Subcutaneous abdominal adipose tissue (tissue), 5 donors: ENCODE measurements at regions not wholly inside any gene's neighbourhood (a gene's known extent, or its start where the extent isn't known, plus 50 kb on each side); places are given as distances from the start of the nearest gene placed in this dataset.
"Not testable (repeated sequence)": the region's sequence is repeated elsewhere in the genome, so short reads cannot be mapped to it uniquely, and the experiment has no call there.

Experiments used
- H3K27ac ChIP-seq: one replicate; pipeline ENCODE4 v1.7.0; 2013; ENCODE audit warnings: low read depth, mild to moderate bottlenecking, inconsistent platforms, low read length, moderate library complexity
- H3K27me3 ChIP-seq, 5 donors: one replicate each; pipeline ENCODE4 v1.7.0; 2013; ENCODE audit warnings: low read length in 5 of 5, inconsistent platforms in 1 of 5; ENCODE audit not compliant: control insufficient read depth in 5 of 5, insufficient read depth in 4 of 5
- H3K36me3 ChIP-seq, 5 donors: one replicate each; pipeline ENCODE4 v1.7.0; 2013; ENCODE audit warnings: low read length in 5 of 5; ENCODE audit not compliant: control insufficient read depth in 5 of 5, insufficient read depth in 5 of 5
- H3K4me1 ChIP-seq, 5 donors: one replicate each; pipeline ENCODE4 v1.7.0; 2013; ENCODE audit warnings: low read length in 5 of 5, mild to moderate bottlenecking in 3 of 5, moderate library complexity in 1 of 5; ENCODE audit not compliant: control insufficient read depth in 5 of 5, insufficient read depth in 5 of 5
- H3K4me3 ChIP-seq, 5 donors: one replicate each; pipeline ENCODE4 v1.7.0; 2013; ENCODE audit warnings: low read length in 5 of 5, low read depth in 1 of 5
- H3K9ac ChIP-seq, 5 donors: one replicate each; pipeline ENCODE4 v1.7.0; 2013; ENCODE audit warnings: low read length in 5 of 5, mild to moderate bottlenecking in 4 of 5, moderate library complexity in 3 of 5
- H3K9me3 ChIP-seq, 5 donors: one replicate each; pipeline ENCODE4 v1.7.0; 2013; ENCODE audit warnings: low read length in 5 of 5; ENCODE audit not compliant: control insufficient read depth in 5 of 5
- donor health status: healthy.
- donor health status: healthy.
- donor health status: healthy.
- donor health status: healthy.
- donor health status: healthy.

DNA sequence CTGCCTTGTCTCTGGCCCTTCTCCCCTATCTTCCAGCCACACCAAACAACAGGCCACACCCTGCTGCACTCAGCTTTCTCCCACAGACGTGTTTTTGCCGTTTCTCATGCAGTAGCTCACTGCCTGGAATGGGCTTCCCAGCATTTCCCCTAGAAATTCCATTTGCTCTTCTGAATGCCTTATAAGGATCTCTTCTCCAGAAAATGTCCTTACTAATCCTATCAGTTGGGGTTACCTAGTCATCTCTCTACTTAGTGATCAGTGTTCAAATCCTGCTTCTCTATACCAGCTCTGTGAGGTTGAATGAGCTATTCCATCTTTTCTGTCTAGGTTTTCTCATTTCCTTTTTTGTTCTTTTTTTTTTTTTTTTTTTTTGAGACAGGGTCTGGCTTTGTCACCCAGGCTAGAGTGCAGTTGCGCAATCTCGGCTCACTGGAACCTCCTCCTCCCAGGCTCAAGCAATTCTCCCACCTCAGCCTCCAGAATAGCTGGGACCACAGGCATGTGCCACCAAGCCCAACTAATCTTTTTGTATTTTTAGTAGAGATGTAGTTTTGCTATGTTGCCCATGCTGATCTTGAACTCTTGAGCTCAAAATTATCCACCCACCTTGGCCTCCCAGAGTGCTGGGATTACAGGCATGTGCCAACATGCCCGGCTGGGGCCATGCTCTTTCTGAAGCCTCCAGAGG lies 98.2 kb upstream of the CHD2 start:
- peaks cover 13 to 31% (median 20%) of the 10 kb centered on the region in 5 donors for H3K4me1 ChIP-seq

DNA sequence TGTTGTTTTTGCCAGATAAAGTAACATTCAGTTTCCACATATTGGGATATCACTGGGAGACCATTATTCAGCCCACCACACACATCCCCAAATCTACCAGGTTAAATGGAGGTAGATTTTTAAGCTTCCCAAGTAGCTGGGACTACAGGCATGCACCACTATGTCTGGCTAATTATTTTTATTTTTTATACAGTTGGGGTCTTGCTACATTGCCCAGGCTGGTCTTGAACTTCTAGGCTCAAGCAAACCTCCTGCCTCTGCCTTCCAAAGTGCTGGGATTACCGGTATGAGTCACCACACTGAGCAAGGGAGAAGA lies 96.6 kb upstream of the CHD2 start:
- H3K9me3 ChIP-seq = no peaks in the 10 kb centered on the region
- H3K36me3 ChIP-seq = no peaks in the 10 kb centered on the region
- H3K4me1 ChIP-seq = peaks cover 10 to 40% (median 26%) of the 10 kb centered on the region in 5 donors
- H3K27ac ChIP-seq = peak overlapping the region; percentile 77
- H3K9ac ChIP-seq = peak overlapping the region in 3 of 5 donors; percentile 31 to 42 (median 39)
- no peak overlapping the region for H3K4me3 ChIP-seq
- no peaks in the 10 kb centered on the region for H3K27me3 ChIP-seq

More for the DNA sequence above, 98.2 kb upstream of the CHD2 start:
- Histone ChIP-seq H3K9me3 (no peaks in the 10 kb centered on the region), H3K27me3 (no peaks in the 10 kb centered on the region), H3K4me3 (peak overlapping the region in 3 of 5 donors; percentile 2 to 29 (median 8)), H3K36me3 (no peaks in the 10 kb centered on the region), H3K9ac (peak overlapping the region in 3 of 5 donors; percentile 43 to 68 (median 63)), H3K27ac (peak overlapping the region; percentile 83)

GRCh38 chr15:92803852-92804609 lies 96.1 kb upstream of the CHD2 start:
- H3K27me3 ChIP-seq = no peaks in the 10 kb centered on the region
- no peaks in the 10 kb centered on the region for H3K9me3 ChIP-seq
- H3K27ac ChIP-seq = peak overlapping the region; percentile 77
- no peaks in the 10 kb centered on the region for H3K36me3 ChIP-seq
- H3K4me1 ChIP-seq = peaks cover 10 to 43% (median 26%) of the 10 kb centered on the region in 5 donors
- H3K4me3 ChIP-seq = peak overlapping the region in 2 of 5 donors; percentile 8 to 11
- H3K9ac ChIP-seq = peak overlapping the region in 4 of 5 donors; percentile 30 to 57 (median 48)

DNA sequence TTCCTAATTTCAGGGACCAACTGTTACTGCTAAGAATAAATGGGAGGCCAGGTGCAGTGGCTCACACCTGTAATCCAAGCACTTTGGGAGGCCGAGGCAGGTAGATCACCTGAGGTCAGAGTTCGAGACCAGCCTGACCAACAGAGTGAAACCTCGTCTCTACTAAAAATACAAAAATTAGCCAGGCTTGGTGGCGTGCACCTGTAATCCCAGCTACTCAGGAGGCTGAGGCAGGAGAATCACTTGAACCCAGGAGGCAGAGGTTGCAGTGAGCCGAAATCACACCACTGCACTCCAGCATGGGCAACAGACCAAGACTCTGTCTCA lies 95.6 kb upstream of the CHD2 start:
- peak overlapping the region; percentile 77 for H3K27ac ChIP-seq
- not testable (repeated sequence) for H3K36me3 ChIP-seq, H3K27me3 ChIP-seq, H3K9me3 ChIP-seq
- H3K9ac ChIP-seq = peak overlapping the region in 3 of 5 donors; percentile 46 to 57 (median 49)
- peaks cover 10 to 45% (median 28%) of the 10 kb centered on the region in 5 donors for H3K4me1 ChIP-seq
- peak overlapping the region in 1 of 5 donors; percentile 8 for H3K4me3 ChIP-seq

GRCh38 chr15:92805080-92805690 lies 94.9 kb upstream of the CHD2 start:
- no peak overlapping the region for H3K4me3 ChIP-seq
- peak overlapping the region in 1 of 5 donors; percentile 57 for H3K9ac ChIP-seq
- H3K9me3 ChIP-seq = no peaks in the 10 kb centered on the region
- H3K36me3 ChIP-seq = no peaks in the 10 kb centered on the region
- H3K4me1 ChIP-seq = peaks cover 10 to 48% (median 34%) of the 10 kb centered on the region in 5 donors
- no peaks in the 10 kb centered on the region for H3K27me3 ChIP-seq
- H3K27ac ChIP-seq = peak overlapping the region; percentile 77

- H3K9ac ChIP-seq, H3K27ac ChIP-seq: not testable (repeated sequence)
- H3K4me1 ChIP-seq = peaks cover 10 to 58% (median 44%) of the 10 kb centered on the region in 5 donors
Measured at GRCh38 chr15:92806171-92806570, 94.0 kb upstream of the CHD2 start.

GRCh38 chr15:92806763-92807162 lies 93.4 kb upstream of the CHD2 start:
- Histone ChIP-seq H3K9ac (no peak overlapping the region), H3K4me3 (no peak overlapping the region), H3K4me1 (peaks cover 6 to 57% (median 41%) of the 10 kb centered on the region in 5 donors), H3K27me3 (no peaks in the 10 kb centered on the region), H3K9me3 (no peaks in the 10 kb centered on the region), H3K27ac (no peak overlapping the region), H3K36me3 (no peaks in the 10 kb centered on the region)

More at GRCh38 chr15:92806171-92806570, 94.0 kb upstream of the CHD2 start:
- not testable (repeated sequence) for H3K9me3 ChIP-seq, H3K4me3 ChIP-seq, H3K36me3 ChIP-seq, H3K27me3 ChIP-seq

GRCh38 chr15:92807971-92808571 lies 92.1 kb upstream of the CHD2 start:
- H3K9me3 ChIP-seq = no peaks in the 10 kb centered on the region
- no peaks in the 10 kb centered on the region for H3K36me3 ChIP-seq
- H3K4me3 ChIP-seq = peak overlapping the region; percentile 63 to 81 (median 68)
- peaks cover 5 to 52% (median 36%) of the 10 kb centered on the region in 5 donors for H3K4me1 ChIP-seq
- H3K27ac ChIP-seq = peak overlapping the region; percentile 99
- no peaks in the 10 kb centered on the region for H3K27me3 ChIP-seq
- H3K9ac ChIP-seq = peak overlapping the region; percentile 83 to 87 (median 85)

DNA sequence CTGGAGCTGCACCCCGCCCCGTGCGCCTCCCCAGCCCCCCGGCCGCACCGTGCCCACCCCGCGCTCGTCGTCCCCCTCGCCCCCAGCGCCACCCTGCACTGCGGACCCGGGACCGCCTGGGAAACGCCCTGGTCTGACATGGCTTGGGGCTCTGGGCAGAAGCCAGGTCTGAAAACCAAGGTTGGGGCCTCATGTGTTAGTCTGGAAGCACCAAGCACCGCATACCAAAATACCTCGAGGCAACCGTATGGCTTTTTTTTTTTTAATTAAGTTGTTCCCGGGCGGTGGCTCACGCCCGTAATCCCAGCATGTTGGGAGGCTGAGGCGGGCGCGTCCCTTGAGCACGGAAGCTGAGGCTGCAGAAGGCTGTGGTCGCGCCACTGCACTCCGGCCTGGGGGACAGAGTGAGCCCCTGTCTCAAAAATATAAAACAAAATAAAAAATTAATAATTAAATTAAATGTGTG lies 91.5 kb upstream of the CHD2 start:
- Histone ChIP-seq H3K9ac (peak overlapping the region in 4 of 5 donors; percentile 83 to 86 (median 84)), H3K9me3 (no peaks in the 10 kb centered on the region), H3K27ac (peak overlapping the region; percentile 99), H3K4me1 (peaks cover 5 to 46% (median 32%) of the 10 kb centered on the region in 5 donors), H3K27me3 (no peaks in the 10 kb centered on the region), H3K4me3 (peak overlapping the region; percentile 63 to 81 (median 68)), H3K36me3 (no peaks in the 10 kb centered on the region)
